ENCODE measurements at regions not wholly inside any gene's neighbourhood (a gene's known extent, or its start where the extent isn't known, plus 50 kb on each side); places are given as distances from the start of the nearest gene placed in this dataset.
A peak's percentile ranks its signal among the peaks of the same experiment; 100 is the strongest.

GRCh38 chr1:193308438-193308837, 122.0 kb upstream of the B3GALT2 start:
- H3K4me1 Mint-ChIP-seq: peaks cover 13% of the 10 kb centered on the region
- H3K9me3 Mint-ChIP-seq: no peaks in the 10 kb centered on the region
- no peaks in the 10 kb centered on the region for H3K36me3 Mint-ChIP-seq (ENCODE audit: low read depth)
- H3K27me3 Mint-ChIP-seq: no peaks in the 10 kb centered on the region
- ATAC-seq (replicated peaks): peak; percentile 60
- no peak overlapping the region for H3K27ac Mint-ChIP-seq
- no peak overlapping the region for H3K4me3 Mint-ChIP-seq

GRCh38 chr1:193306430-193306829, 120.0 kb upstream of the B3GALT2 start:
- H3K4me1 Mint-ChIP-seq: peaks cover 12% of the 10 kb centered on the region
- no peaks in the 10 kb centered on the region for H3K36me3 Mint-ChIP-seq (ENCODE audit: low read depth)
- no peaks in the 10 kb centered on the region for H3K27me3 Mint-ChIP-seq
- no peak overlapping the region for H3K4me3 Mint-ChIP-seq
- no peak overlapping the region for H3K27ac Mint-ChIP-seq
- no peak for ATAC-seq (replicated peaks)
- no peaks in the 10 kb centered on the region for H3K9me3 Mint-ChIP-seq

Data from activated T-helper 17 cell treated with anti-CD3 and anti-CD28 coated beads, Interleukin-2, amount 50 U/mL, for 72 hours (primary cell).